ENCODE measurements at regions not wholly inside any gene's neighbourhood (a gene's known extent, or its start where the extent isn't known, plus 50 kb on each side); places are given as distances from the start of the nearest gene placed in this dataset.

- no peak overlapping the region for H3K27ac ChIP-seq
- TF ChIP-seq, protein P1, sequence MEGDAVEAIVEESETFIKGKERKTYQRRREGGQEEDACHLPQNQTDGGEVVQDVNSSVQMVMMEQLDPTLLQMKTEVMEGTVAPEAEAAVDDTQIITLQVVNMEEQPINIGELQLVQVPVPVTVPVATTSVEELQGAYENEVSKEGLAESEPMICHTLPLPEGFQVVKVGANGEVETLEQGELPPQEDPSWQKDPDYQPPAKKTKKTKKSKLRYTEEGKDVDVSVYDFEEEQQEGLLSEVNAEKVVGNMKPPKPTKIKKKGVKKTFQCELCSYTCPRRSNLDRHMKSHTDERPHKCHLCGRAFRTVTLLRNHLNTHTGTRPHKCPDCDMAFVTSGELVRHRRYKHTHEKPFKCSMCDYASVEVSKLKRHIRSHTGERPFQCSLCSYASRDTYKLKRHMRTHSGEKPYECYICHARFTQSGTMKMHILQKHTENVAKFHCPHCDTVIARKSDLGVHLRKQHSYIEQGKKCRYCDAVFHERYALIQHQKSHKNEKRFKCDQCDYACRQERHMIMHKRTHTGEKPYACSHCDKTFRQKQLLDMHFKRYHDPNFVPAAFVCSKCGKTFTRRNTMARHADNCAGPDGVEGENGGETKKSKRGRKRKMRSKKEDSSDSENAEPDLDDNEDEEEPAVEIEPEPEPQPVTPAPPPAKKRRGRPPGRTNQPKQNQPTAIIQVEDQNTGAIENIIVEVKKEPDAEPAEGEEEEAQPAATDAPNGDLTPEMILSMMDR (conservative IDR thresholded peaks at IDR 0.05): no peak
- TF ChIP-seq ZFX (IDR thresholded peaks at IDR 0.05): no peak
These were observed 283.3 kb downstream of the DCDC2C start for GRCh38 chr2:3986530-3987258.

GRCh38 chr2:4002841-4003403 lies 299.5 kb downstream of the DCDC2C start:
- no peak overlapping the region for H3K27ac ChIP-seq
- no peak for TF ChIP-seq ZFX (IDR thresholded peaks at IDR 0.05)
- TF ChIP-seq, protein P1 (conservative IDR thresholded peaks at IDR 0.05): no peak

DNA sequence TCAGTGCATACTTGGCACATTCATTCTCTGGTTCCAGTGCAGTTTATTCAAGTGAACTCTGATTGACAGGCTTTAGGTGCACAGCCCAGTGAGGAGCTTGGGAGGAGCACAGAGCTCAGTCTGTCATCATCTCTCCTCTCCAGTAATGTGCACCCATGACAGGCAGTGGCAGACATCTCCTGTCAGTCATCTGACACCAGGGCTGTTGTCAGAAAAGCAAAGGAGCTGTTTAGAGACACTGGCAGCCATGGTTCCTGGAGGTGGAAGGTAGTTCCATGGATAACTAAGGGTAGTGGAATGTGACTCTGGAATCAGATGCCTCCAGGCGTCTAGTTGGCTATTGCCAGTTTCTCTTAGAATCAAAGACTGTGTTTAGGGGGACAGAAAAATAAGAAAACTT lies 308.8 kb downstream of the DCDC2C start:
- TF ChIP-seq ZFX (IDR thresholded peaks at IDR 0.05): no peak
- TF ChIP-seq, protein P1 (conservative IDR thresholded peaks at IDR 0.05): no peak
- H3K27ac ChIP-seq: no peak overlapping the region

GRCh38 chr2:4018535-4018934 lies 315.2 kb downstream of the DCDC2C start:
- TF ChIP-seq, protein P1 (conservative IDR thresholded peaks at IDR 0.05): no peak
- no peak for TF ChIP-seq ZFX (IDR thresholded peaks at IDR 0.05)
- no peak overlapping the region for H3K27ac ChIP-seq

- no peak for TF ChIP-seq ZFX (IDR thresholded peaks at IDR 0.05)
- TF ChIP-seq, protein P1 (conservative IDR thresholded peaks at IDR 0.05): no peak
- H3K27ac ChIP-seq: no peak overlapping the region; the same call in 1 of the 2 replicates
These were observed 316.8 kb downstream of the DCDC2C start for GRCh38 chr2:4020153-4020552.

DNA sequence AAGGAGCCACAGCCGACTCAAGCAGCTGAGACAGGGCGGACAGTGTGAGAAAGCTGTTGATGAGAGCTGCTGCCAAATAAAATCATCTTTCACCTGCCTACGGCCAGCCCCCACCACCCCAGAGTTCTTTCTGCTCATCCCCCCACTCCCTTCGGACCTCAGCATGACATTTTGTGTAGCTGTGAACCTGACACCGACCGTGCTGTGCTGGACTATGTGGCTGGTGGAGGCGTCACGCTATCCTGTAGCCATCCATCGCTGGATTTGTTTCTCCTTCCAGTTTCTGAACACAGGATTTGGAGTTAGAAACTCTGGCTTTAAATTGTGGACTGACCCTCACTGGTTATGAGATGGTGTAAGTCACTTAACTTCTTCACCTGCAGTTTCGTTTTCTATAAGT lies 317.3 kb downstream of the DCDC2C start:
- TF ChIP-seq, protein P1 (conservative IDR thresholded peaks at IDR 0.05): no peak
- TF ChIP-seq ZFX (IDR thresholded peaks at IDR 0.05): no peak
- no peak overlapping the region; the same call in 1 of the 2 replicates for H3K27ac ChIP-seq

DNA sequence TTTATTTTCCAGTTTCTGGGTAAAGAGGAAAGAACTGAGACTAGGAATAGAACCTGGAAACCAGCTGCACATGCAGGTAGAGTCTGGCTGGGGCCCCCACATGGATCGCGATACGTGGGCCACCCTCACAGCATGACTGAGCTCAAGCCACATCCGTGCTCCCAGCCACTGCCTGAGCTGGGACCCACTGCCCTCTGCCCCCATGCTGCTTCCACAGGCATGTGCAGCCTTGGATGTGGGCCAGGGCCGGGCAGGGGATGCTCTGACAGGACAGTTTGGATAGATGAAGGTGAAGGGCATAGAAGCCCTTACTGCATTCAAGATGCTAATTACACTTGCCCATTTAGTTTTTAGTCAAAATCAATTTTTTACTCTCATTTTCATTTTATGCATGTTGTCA lies 321.2 kb downstream of the DCDC2C start:
- H3K27ac ChIP-seq: no peak overlapping the region
- TF ChIP-seq, protein P1 (conservative IDR thresholded peaks at IDR 0.05): no peak
- no peak for TF ChIP-seq ZFX (IDR thresholded peaks at IDR 0.05)

Data from C4-2B (cell line).